ENCODE measurements at regions not wholly inside any gene's neighbourhood (a gene's known extent, or its start where the extent isn't known, plus 50 kb on each side); places are given as distances from the start of the nearest gene placed in this dataset.
A peak's percentile ranks its signal among the peaks of the same experiment; 100 is the strongest.

- H3K9me3 ChIP-seq: no peaks in the 10 kb centered on the region
- H3K27me3 ChIP-seq: no peaks in the 10 kb centered on the region
- 76 to 89% (median 83%) methylated on average over 8 of the region's 8 CpGs for WGBS, 5 donors
- H3K27ac ChIP-seq: peak overlapping the region in 1 of 5 donors; percentile 19
- no peak for DNase-seq
- intact Hi-C loops (cut with DNase I; ENCODE audit: low total_unique reads): no loop called here
- TF ChIP-seq CTCF (IDR thresholded peaks at IDR 0.05) (no peak), POLR2AphosphoS5 (IDR thresholded peaks at IDR 0.05) (no peak), POLR2A (IDR thresholded peaks at IDR 0.05) (no peak), EP300 (IDR thresholded peaks at IDR 0.05) (no peak)
- H3K4me3 ChIP-seq: no peak overlapping the region
- H3K36me3 ChIP-seq: no peaks in the 10 kb centered on the region
- H3K4me1 ChIP-seq: peaks cover 0 to 28% (median 8%) of the 10 kb centered on the region in 4 donors
Observed at GRCh38 chr6:19325335-19325789, 511.8 kb upstream of the ID4 start.

GRCh38 chr6:19327241-19327640 lies 509.9 kb upstream of the ID4 start:
- Histone ChIP-seq H3K36me3 (no peaks in the 10 kb centered on the region), H3K4me3 (no peak overlapping the region), H3K9me3 (no peaks in the 10 kb centered on the region), H3K27me3 (no peaks in the 10 kb centered on the region), H3K27ac (no peak overlapping the region), H3K4me1 (peaks cover 0 to 24% (median 8%) of the 10 kb centered on the region in 4 donors)
- DNase-seq: no peak
- WGBS, 5 donors: 72 to 83% (median 80%) methylated on average over 2 of the region's 2 CpGs
- TF ChIP-seq CTCF (IDR thresholded peaks at IDR 0.05): no peak
- no peak for TF ChIP-seq POLR2AphosphoS5 (IDR thresholded peaks at IDR 0.05)
- TF ChIP-seq EP300 (IDR thresholded peaks at IDR 0.05): no peak
- no peak for TF ChIP-seq POLR2A (IDR thresholded peaks at IDR 0.05)
- intact Hi-C loops (cut with DNase I; ENCODE audit: low total_unique reads): no loop called here

- H3K27ac ChIP-seq: no peak overlapping the region
- peaks cover 0 to 24% (median 8%) of the 10 kb centered on the region in 4 donors for H3K4me1 ChIP-seq
- H3K9me3 ChIP-seq: no peaks in the 10 kb centered on the region
- H3K36me3 ChIP-seq: no peaks in the 10 kb centered on the region
- 50 to 77% (median 59%) methylated on average over 8 of the region's 8 CpGs for WGBS, 5 donors
- intact Hi-C loops (cut with DNase I; ENCODE audit: low total_unique reads): no loop called here
- H3K4me3 ChIP-seq: no peak overlapping the region
- TF ChIP-seq POLR2A (IDR thresholded peaks at IDR 0.05): no peak
- TF ChIP-seq EP300 (IDR thresholded peaks at IDR 0.05): no peak
- TF ChIP-seq CTCF (IDR thresholded peaks at IDR 0.05): no peak
- TF ChIP-seq POLR2AphosphoS5 (IDR thresholded peaks at IDR 0.05): no peak
- peak in 1 of 2 donors; percentile 19 for DNase-seq
- H3K27me3 ChIP-seq: no peaks in the 10 kb centered on the region
Observed at GRCh38 chr6:19327661-19328060, 509.5 kb upstream of the ID4 start.

- DNase-seq: no peak
- Histone ChIP-seq H3K27me3 (no peaks in the 10 kb centered on the region), H3K4me3 (no peak overlapping the region), H3K36me3 (no peaks in the 10 kb centered on the region), H3K27ac (no peak overlapping the region), H3K4me1 (peaks cover 0 to 18% (median 3%) of the 10 kb centered on the region in 4 donors), H3K9me3 (no peaks in the 10 kb centered on the region)
- intact Hi-C loops (cut with DNase I; ENCODE audit: low total_unique reads): no loop called here
- no peak for TF ChIP-seq POLR2AphosphoS5 (IDR thresholded peaks at IDR 0.05)
- no peak for TF ChIP-seq POLR2A (IDR thresholded peaks at IDR 0.05)
- no peak for TF ChIP-seq EP300 (IDR thresholded peaks at IDR 0.05)
- no peak for TF ChIP-seq CTCF (IDR thresholded peaks at IDR 0.05)
- WGBS, 5 donors: 76 to 92% (median 87%) methylated on average over 4 of the region's 4 CpGs
Observed at GRCh38 chr6:19329078-19329477, 508.1 kb upstream of the ID4 start.
